CD4-positive, CD25-positive, alpha-beta regulatory T cell (primary cell): ENCODE measurements at regions not wholly inside any gene's neighbourhood (a gene's known extent, or its start where the extent isn't known, plus 50 kb on each side); places are given as distances from the start of the nearest gene placed in this dataset.

Source experiments
- ATAC-seq, 2 donors: fragments of 150-1000 bp; cut with Tn5 transposase; one replicate each; pipeline ENCODE4 v1.10.0; 2021; ENCODE audit warnings: low read depth in 2 of 2, moderate number of reproducible peaks in 2 of 2, moderate library complexity in 1 of 2
- DNase-seq, 3 donors: peaks; one replicate each; pipeline versions ENCODE4 v3.0.0 to v3.0.0-alpha.2; 2012 to 2022; ENCODE audit warnings: mixed read lengths in 1 of 3
- H3K27ac ChIP-seq: one replicate; pipeline ENCODE4 v1.7.0; 2013; ENCODE audit warnings: mild to moderate bottlenecking, low read length; ENCODE audit not compliant: insufficient read depth, poor library complexity, severe bottlenecking
- H3K27me3 ChIP-seq: one replicate; pipeline ENCODE4 v1.7.0; 2013; ENCODE audit warnings: low read length; ENCODE audit not compliant: control insufficient read depth, insufficient read depth
- H3K36me3 ChIP-seq: one replicate; pipeline ENCODE4 v1.7.0; 2013; ENCODE audit warnings: mild to moderate bottlenecking, low read length, moderate library complexity; ENCODE audit not compliant: control insufficient read depth, insufficient read depth
- H3K4me1 ChIP-seq: 2 replicates; pipeline ENCODE4 v1.7.0; 2013; ENCODE audit warnings: mild to moderate bottlenecking, low read length; ENCODE audit not compliant: insufficient read depth, control insufficient read depth, poor library complexity, severe bottlenecking
- H3K4me3 ChIP-seq: one replicate; pipeline ENCODE4 v1.7.0; 2013; ENCODE audit warnings: low read depth, mild to moderate bottlenecking, low read length, moderate library complexity
- H3K9me3 ChIP-seq, 2 experiments: 1 replicate in 1 of 2; 2 replicates in 1 of 2; pipeline ENCODE4 v1.7.0; 2013; ENCODE audit warnings: low read length in 2 of 2, mild to moderate bottlenecking in 1 of 2, moderate library complexity in 1 of 2; ENCODE audit not compliant: control insufficient read depth in 2 of 2
- H3K27ac Mint-ChIP-seq, 3 donors: one replicate each; pipeline ENCODE4 v1.8.0; 2020 to 2022; ENCODE audit warnings: mild to moderate bottlenecking in 3 of 3, mixed read lengths in 3 of 3, moderate library complexity in 2 of 3
- H3K27me3 Mint-ChIP-seq: one replicate; pipeline ENCODE4 v1.8.0; 2022; ENCODE audit warnings: mild to moderate bottlenecking, mixed read lengths
- H3K36me3 Mint-ChIP-seq: one replicate; pipeline ENCODE4 v1.8.0; 2020; ENCODE audit warnings: mixed read lengths
- H3K4me1 Mint-ChIP-seq, 4 donors: one replicate each; pipeline ENCODE4 v1.8.0; 2020 to 2022; ENCODE audit warnings: mixed read lengths in 4 of 4, mild to moderate bottlenecking in 1 of 4
- H3K4me3 Mint-ChIP-seq, 4 donors: one replicate each; pipeline ENCODE4 v1.8.0; 2020 to 2022; ENCODE audit warnings: mild to moderate bottlenecking in 4 of 4, mixed read lengths in 4 of 4, moderate library complexity in 3 of 4
- H3K9me3 Mint-ChIP-seq, 7 donors: one replicate each; pipeline ENCODE4 v1.8.0; 2020 to 2022; ENCODE audit warnings: mixed read lengths in 7 of 7, mild to moderate bottlenecking in 3 of 7, moderate library complexity in 2 of 7

DNA sequence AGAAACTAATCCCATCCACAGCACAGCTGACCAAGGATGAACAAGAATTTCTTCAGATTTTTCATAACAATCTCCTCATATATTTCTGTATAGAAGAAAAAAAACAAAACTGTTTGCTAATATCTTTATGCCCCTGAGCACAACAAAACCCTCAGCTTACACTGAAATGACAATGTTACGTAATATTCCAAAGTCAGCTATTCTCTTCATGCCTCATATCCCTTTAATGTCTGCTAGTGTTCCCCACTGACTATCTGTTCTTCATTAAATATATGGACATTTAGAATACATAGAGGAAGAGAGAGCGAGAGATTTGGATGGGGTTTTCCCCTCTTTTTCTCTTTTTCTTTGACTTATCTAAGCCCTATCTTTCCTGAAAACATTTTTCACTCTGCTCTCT, 87.9 kb upstream of the GULP1 start:
- H3K4me1 ChIP-seq: no peaks in the 10 kb centered on the region
- Mint-ChIP-seq H3K4me3 (no peak overlapping the region), H3K36me3 (no peaks in the 10 kb centered on the region), H3K4me1 (no peaks in the 10 kb centered on the region), H3K27ac (no peak overlapping the region), H3K27me3 (no peaks in the 10 kb centered on the region), H3K9me3 (peaks cover 0 to 12% (median 4%) of the 10 kb centered on the region in 7 donors)
- H3K27ac ChIP-seq: no peak overlapping the region
- ATAC-seq (no peak), DNase-seq (no peak)
- H3K36me3 ChIP-seq: no peaks in the 10 kb centered on the region
- no peaks in the 10 kb centered on the region for H3K9me3 ChIP-seq
- H3K27me3 ChIP-seq: no peaks in the 10 kb centered on the region
- no peak overlapping the region for H3K4me3 ChIP-seq

GRCh38 chr2:188204824-188205223, 86.8 kb upstream of the GULP1 start:
- Histone ChIP-seq H3K27me3 (no peaks in the 10 kb centered on the region), H3K36me3 (no peaks in the 10 kb centered on the region), H3K9me3 (no peaks in the 10 kb centered on the region), H3K4me3 (no peak overlapping the region), H3K4me1 (no peaks in the 10 kb centered on the region), H3K27ac (no peak overlapping the region)
- ATAC-seq: no peak
- H3K9me3 Mint-ChIP-seq: peaks cover 0 to 16% (median 4%) of the 10 kb centered on the region in 7 donors
- no peak overlapping the region for H3K27ac Mint-ChIP-seq
- H3K4me3 Mint-ChIP-seq: no peak overlapping the region
- DNase-seq: no peak
- no peaks in the 10 kb centered on the region for H3K27me3 Mint-ChIP-seq
- no peaks in the 10 kb centered on the region for H3K4me1 Mint-ChIP-seq
- no peaks in the 10 kb centered on the region for H3K36me3 Mint-ChIP-seq

GRCh38 chr2:188207554-188207953, 84.1 kb upstream of the GULP1 start:
- Histone ChIP-seq H3K36me3 (no peaks in the 10 kb centered on the region), H3K27me3 (no peaks in the 10 kb centered on the region), H3K4me1 (no peaks in the 10 kb centered on the region), H3K27ac (no peak overlapping the region), H3K9me3 (no peaks in the 10 kb centered on the region), H3K4me3 (no peak overlapping the region)
- DNase-seq (no peak), ATAC-seq (no peak)
- H3K9me3 Mint-ChIP-seq: peaks cover 0 to 11% (median 4%) of the 10 kb centered on the region in 7 donors
- H3K4me1 Mint-ChIP-seq: no peaks in the 10 kb centered on the region
- H3K27me3 Mint-ChIP-seq: no peaks in the 10 kb centered on the region
- no peak overlapping the region for H3K27ac Mint-ChIP-seq
- H3K36me3 Mint-ChIP-seq: no peaks in the 10 kb centered on the region
- no peak overlapping the region for H3K4me3 Mint-ChIP-seq

DNA sequence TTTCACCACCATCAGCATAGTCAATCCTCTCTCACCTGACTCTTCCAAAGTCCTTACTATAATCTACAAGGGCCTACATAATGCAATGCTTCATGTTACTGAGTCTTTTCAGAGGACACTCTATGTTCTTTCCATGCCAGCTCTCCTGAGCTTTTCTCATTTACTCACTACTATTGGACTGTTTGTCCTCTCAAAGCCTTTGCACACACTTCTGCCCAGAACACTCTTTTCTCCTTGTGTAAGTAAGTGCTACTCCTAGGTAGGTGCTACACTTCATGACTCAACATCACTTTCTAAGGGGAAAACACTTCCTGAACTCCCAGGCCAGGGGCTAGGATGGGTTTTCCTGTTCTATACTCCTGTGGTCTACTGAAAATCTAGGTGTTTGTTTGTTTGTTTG, 82.5 kb upstream of the GULP1 start:
- Histone ChIP-seq H3K9me3 (no peaks in the 10 kb centered on the region), H3K27ac (no peak overlapping the region), H3K36me3 (no peaks in the 10 kb centered on the region), H3K4me3 (no peak overlapping the region), H3K4me1 (no peaks in the 10 kb centered on the region), H3K27me3 (no peaks in the 10 kb centered on the region)
- DNase-seq (no peak), ATAC-seq (no peak)
- Mint-ChIP-seq H3K27ac (no peak overlapping the region), H3K4me3 (no peak overlapping the region), H3K36me3 (no peaks in the 10 kb centered on the region), H3K27me3 (no peaks in the 10 kb centered on the region), H3K9me3 (peaks cover 0 to 11% (median 3%) of the 10 kb centered on the region in 7 donors), H3K4me1 (no peaks in the 10 kb centered on the region)

DNA sequence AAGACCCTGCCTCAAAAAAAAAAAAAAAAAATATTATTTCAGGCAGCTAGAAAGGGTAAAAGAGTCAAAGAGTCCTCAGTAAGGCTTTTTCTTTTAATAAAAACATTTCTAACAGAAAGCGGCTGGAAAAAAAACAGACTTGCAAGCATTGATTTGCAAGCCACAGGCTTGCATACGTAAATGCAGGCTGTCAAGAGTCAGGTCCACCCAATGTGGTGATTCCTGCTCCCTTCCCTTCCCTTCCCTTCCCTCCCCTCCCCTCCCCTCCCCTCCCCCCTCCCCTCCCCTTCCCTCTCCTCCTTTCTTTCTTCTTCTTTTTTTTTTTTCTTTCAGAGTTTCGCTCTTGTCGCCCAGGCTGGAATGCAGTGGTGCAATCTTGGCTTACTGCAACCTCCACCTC, 74.4 kb upstream of the GULP1 start:
- ATAC-seq (no peak), DNase-seq (no peak)
- Histone ChIP-seq H3K9me3 (no peaks in the 10 kb centered on the region), H3K27me3 (no peaks in the 10 kb centered on the region), H3K36me3 (no peaks in the 10 kb centered on the region), H3K4me3 (no peak overlapping the region), H3K4me1 (no peaks in the 10 kb centered on the region), H3K27ac (no peak overlapping the region)
- no peaks in the 10 kb centered on the region for H3K27me3 Mint-ChIP-seq
- H3K36me3 Mint-ChIP-seq: no peaks in the 10 kb centered on the region
- peaks cover 0 to 11% (median 2%) of the 10 kb centered on the region in 7 donors for H3K9me3 Mint-ChIP-seq
- no peak overlapping the region for H3K27ac Mint-ChIP-seq
- H3K4me3 Mint-ChIP-seq: no peak overlapping the region
- H3K4me1 Mint-ChIP-seq: no peaks in the 10 kb centered on the region

- Histone ChIP-seq H3K36me3 (no peaks in the 10 kb centered on the region), H3K4me1 (no peaks in the 10 kb centered on the region), H3K9me3 (no peaks in the 10 kb centered on the region), H3K4me3 (no peak overlapping the region), H3K27me3 (no peaks in the 10 kb centered on the region), H3K27ac (no peak overlapping the region)
- H3K4me1 Mint-ChIP-seq: no peaks in the 10 kb centered on the region
- ATAC-seq (no peak), DNase-seq (no peak)
- peaks cover 0 to 16% (median 1%) of the 10 kb centered on the region in 7 donors for H3K9me3 Mint-ChIP-seq
- no peaks in the 10 kb centered on the region for H3K27me3 Mint-ChIP-seq
- H3K4me3 Mint-ChIP-seq: no peak overlapping the region
- H3K27ac Mint-ChIP-seq: no peak overlapping the region
- no peaks in the 10 kb centered on the region for H3K36me3 Mint-ChIP-seq
These were observed 72.1 kb upstream of the GULP1 start for GRCh38 chr2:188219541-188219940.

DNA sequence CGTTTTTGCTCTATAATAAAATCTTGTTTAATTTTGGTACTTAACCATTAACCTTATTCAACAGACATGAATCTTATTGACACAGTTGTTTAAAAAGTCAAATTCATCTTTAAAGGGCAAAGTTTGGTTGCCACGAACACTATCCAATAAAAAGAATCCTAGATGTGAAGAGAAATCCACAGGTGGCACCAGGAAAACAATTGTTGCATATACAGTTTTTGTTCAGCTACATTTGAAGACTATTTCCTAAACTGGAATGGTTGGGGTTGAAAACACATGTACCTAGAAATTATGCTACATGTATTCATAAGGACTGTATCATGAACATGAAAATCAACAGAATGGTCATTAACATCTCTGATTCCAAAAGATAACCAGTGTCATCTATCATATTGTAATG, 71.1 kb upstream of the GULP1 start:
- no peaks in the 10 kb centered on the region for H3K36me3 Mint-ChIP-seq
- Histone ChIP-seq H3K9me3 (peaks cover 0 to 3% of the 10 kb centered on the region in 2 experiments), H3K27me3 (no peaks in the 10 kb centered on the region), H3K27ac (no peak overlapping the region), H3K4me1 (no peaks in the 10 kb centered on the region), H3K36me3 (no peaks in the 10 kb centered on the region), H3K4me3 (no peak overlapping the region)
- H3K27ac Mint-ChIP-seq: no peak overlapping the region
- no peak for DNase-seq
- H3K4me1 Mint-ChIP-seq: no peaks in the 10 kb centered on the region
- H3K4me3 Mint-ChIP-seq: no peak overlapping the region
- no peak for ATAC-seq
- H3K9me3 Mint-ChIP-seq: peaks cover 0 to 19% (median 1%) of the 10 kb centered on the region in 7 donors
- no peaks in the 10 kb centered on the region for H3K27me3 Mint-ChIP-seq

DNA sequence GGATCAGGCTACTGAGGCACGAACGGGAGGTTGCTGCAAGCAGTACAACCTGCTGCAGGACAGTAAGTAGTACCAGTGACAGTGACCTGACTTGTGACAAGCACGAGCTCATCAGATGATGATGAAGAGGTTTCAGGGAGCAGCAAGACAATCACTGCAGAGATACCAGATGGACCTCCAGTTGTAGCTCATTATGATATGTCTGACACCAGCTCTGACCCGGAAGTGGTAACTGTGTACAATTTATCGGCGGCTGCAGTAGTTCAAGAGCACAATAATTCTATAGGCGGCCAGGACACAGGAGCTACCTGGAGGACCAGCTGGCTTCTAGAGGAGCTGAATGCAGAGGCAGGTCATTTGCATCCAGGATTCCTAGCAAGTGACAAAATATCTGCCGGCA, 64.0 kb upstream of the GULP1 start:
- no peaks in the 10 kb centered on the region for H3K36me3 Mint-ChIP-seq
- DNase-seq (no peak), ATAC-seq (no peak)
- no peak overlapping the region for H3K27ac ChIP-seq
- no peak overlapping the region for H3K27ac Mint-ChIP-seq
- no peaks in the 10 kb centered on the region for H3K27me3 ChIP-seq
- no peak overlapping the region for H3K4me3 Mint-ChIP-seq
- H3K9me3 Mint-ChIP-seq: peaks cover 3 to 29% (median 10%) of the 10 kb centered on the region in 7 donors
- H3K4me3 ChIP-seq: no peak overlapping the region
- no peaks in the 10 kb centered on the region for H3K27me3 Mint-ChIP-seq
- peaks cover 0 to 3% of the 10 kb centered on the region in 2 experiments for H3K9me3 ChIP-seq
- H3K4me1 Mint-ChIP-seq: no peaks in the 10 kb centered on the region
- no peaks in the 10 kb centered on the region for H3K36me3 ChIP-seq
- no peaks in the 10 kb centered on the region for H3K4me1 ChIP-seq
